ENCODE measurements at regions not wholly inside any gene's neighbourhood (a gene's known extent, or its start where the extent isn't known, plus 50 kb on each side); places are given as distances from the start of the nearest gene placed in this dataset.

DNA sequence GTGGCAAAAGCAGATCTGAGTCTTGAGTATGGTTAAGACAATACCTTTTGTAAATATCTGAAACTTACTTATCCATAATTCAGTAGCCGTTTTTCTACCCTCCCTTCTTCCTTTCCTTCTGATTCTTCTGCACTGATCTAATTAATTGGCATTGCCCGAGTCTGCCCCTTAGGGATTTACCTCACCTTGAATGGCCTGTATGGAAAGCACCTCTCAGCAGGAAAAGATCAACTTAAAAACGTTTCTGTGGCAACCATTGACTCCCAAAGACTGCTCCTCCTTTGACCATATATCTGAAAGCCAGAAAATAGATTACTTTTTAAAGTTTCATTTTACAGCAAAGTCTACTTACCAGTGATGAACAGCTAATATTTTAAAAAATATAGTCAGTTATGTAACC, 496.5 kb upstream of the LCORL start:
- TF ChIP-seq RARB (CRISPR knock-in tag; IDR thresholded peaks at IDR 0.05) (no peak), ZNF565 (CRISPR knock-in tag; conservative IDR thresholded peaks at IDR 0.05; ENCODE audit: low read depth) (no peak), TOX (CRISPR knock-in tag; IDR thresholded peaks at IDR 0.05; ENCODE audit: borderline replicate concordance) (no peak), TCF4 (CRISPR knock-in tag; IDR thresholded peaks at IDR 0.05; ENCODE audit: borderline replicate concordance) (no peak), ZNF70 (CRISPR knock-in tag; IDR thresholded peaks at IDR 0.05) (no peak), ARNTL (CRISPR knock-in tag; IDR thresholded peaks at IDR 0.05; ENCODE audit: borderline replicate concordance, low read depth) (no peak), PPARA (CRISPR knock-in tag; IDR thresholded peaks at IDR 0.05; ENCODE audit: borderline replicate concordance) (no peak), OSR1 (CRISPR knock-in tag; IDR thresholded peaks at IDR 0.05) (no peak), SNAI2 (CRISPR knock-in tag; IDR thresholded peaks at IDR 0.05) (no peak), ZC3H10 (CRISPR knock-in tag; IDR thresholded peaks at IDR 0.05) (no peak), BACH2 (CRISPR knock-in tag; IDR thresholded peaks at IDR 0.05; ENCODE audit: borderline replicate concordance) (no peak), ZFP3 (CRISPR knock-in tag; IDR thresholded peaks at IDR 0.05) (no peak), ESRRG (CRISPR knock-in tag; IDR thresholded peaks at IDR 0.05) (no peak), ZFP30 (CRISPR knock-in tag; IDR thresholded peaks at IDR 0.05) (no peak)
- TF ChIP-seq, protein P1, sequence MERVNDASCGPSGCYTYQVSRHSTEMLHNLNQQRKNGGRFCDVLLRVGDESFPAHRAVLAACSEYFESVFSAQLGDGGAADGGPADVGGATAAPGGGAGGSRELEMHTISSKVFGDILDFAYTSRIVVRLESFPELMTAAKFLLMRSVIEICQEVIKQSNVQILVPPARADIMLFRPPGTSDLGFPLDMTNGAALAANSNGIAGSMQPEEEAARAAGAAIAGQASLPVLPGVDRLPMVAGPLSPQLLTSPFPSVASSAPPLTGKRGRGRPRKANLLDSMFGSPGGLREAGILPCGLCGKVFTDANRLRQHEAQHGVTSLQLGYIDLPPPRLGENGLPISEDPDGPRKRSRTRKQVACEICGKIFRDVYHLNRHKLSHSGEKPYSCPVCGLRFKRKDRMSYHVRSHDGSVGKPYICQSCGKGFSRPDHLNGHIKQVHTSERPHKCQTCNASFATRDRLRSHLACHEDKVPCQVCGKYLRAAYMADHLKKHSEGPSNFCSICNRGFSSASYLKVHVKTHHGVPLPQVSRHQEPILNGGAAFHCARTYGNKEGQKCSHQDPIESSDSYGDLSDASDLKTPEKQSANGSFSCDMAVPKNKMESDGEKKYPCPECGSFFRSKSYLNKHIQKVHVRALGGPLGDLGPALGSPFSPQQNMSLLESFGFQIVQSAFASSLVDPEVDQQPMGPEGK (CRISPR knock-in tag; IDR thresholded peaks at IDR 0.05; ENCODE audit: borderline replicate concordance): no peak
- TF ChIP-seq, protein P2, sequence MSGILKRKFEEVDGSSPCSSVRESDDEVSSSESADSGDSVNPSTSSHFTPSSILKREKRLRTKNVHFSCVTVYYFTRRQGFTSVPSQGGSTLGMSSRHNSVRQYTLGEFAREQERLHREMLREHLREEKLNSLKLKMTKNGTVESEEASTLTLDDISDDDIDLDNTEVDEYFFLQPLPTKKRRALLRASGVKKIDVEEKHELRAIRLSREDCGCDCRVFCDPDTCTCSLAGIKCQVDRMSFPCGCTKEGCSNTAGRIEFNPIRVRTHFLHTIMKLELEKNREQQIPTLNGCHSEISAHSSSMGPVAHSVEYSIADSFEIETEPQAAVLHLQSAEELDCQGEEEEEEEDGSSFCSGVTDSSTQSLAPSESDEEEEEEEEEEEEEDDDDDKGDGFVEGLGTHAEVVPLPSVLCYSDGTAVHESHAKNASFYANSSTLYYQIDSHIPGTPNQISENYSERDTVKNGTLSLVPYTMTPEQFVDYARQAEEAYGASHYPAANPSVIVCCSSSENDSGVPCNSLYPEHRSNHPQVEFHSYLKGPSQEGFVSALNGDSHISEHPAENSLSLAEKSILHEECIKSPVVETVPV (CRISPR knock-in tag; IDR thresholded peaks at IDR 0.05): no peak
- TF ChIP-seq, protein P3, sequence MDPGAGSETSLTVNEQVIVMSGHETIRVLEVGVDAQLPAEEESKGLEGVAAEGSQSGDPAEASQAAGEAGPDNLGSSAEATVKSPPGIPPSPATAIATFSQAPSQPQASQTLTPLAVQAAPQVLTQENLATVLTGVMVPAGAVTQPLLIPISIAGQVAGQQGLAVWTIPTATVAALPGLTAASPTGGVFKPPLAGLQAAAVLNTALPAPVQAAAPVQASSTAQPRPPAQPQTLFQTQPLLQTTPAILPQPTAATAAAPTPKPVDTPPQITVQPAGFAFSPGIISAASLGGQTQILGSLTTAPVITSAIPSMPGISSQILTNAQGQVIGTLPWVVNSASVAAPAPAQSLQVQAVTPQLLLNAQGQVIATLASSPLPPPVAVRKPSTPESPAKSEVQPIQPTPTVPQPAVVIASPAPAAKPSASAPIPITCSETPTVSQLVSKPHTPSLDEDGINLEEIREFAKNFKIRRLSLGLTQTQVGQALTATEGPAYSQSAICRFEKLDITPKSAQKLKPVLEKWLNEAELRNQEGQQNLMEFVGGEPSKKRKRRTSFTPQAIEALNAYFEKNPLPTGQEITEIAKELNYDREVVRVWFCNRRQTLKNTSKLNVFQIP (CRISPR knock-in tag; IDR thresholded peaks at IDR 0.05; ENCODE audit: borderline replicate concordance, low read depth): no peak
- TF ChIP-seq, protein P4, sequence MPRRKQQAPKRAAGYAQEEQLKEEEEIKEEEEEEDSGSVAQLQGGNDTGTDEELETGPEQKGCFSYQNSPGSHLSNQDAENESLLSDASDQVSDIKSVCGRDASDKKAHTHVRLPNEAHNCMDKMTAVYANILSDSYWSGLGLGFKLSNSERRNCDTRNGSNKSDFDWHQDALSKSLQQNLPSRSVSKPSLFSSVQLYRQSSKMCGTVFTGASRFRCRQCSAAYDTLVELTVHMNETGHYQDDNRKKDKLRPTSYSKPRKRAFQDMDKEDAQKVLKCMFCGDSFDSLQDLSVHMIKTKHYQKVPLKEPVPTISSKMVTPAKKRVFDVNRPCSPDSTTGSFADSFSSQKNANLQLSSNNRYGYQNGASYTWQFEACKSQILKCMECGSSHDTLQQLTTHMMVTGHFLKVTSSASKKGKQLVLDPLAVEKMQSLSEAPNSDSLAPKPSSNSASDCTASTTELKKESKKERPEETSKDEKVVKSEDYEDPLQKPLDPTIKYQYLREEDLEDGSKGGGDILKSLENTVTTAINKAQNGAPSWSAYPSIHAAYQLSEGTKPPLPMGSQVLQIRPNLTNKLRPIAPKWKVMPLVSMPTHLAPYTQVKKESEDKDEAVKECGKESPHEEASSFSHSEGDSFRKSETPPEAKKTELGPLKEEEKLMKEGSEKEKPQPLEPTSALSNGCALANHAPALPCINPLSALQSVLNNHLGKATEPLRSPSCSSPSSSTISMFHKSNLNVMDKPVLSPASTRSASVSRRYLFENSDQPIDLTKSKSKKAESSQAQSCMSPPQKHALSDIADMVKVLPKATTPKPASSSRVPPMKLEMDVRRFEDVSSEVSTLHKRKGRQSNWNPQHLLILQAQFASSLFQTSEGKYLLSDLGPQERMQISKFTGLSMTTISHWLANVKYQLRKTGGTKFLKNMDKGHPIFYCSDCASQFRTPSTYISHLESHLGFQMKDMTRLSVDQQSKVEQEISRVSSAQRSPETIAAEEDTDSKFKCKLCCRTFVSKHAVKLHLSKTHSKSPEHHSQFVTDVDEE (CRISPR knock-in tag; IDR thresholded peaks at IDR 0.05): no peak
- TF ChIP-seq, protein P5, sequence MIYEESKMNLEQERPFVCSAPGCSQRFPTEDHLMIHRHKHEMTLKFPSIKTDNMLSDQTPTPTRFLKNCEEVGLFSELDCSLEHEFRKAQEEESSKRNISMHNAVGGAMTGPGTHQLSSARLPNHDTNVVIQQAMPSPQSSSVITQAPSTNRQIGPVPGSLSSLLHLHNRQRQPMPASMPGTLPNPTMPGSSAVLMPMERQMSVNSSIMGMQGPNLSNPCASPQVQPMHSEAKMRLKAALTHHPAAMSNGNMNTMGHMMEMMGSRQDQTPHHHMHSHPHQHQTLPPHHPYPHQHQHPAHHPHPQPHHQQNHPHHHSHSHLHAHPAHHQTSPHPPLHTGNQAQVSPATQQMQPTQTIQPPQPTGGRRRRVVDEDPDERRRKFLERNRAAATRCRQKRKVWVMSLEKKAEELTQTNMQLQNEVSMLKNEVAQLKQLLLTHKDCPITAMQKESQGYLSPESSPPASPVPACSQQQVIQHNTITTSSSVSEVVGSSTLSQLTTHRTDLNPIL (CRISPR knock-in tag; IDR thresholded peaks at IDR 0.05; ENCODE audit: low read depth): no peak
- ATAC-seq: no peak

DNA sequence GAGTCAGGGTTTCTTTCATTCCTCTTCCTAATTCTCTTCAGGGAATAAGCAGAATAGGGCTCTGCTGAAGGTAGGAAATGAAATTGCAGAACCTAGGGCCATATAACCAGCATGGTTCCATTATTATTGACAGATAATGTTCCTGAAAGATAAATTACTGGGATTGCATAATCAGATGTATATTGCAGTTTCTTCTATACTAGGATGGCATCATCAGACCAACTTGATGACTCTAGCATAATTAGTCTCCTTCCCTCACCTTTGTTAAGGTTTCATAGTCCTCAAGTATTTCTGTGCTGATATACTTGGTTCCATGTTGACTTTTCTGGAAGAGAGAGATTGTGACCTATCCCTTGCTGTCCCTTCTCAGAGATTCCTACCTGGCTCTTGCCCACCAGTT, 492.3 kb upstream of the LCORL start:
- no peak for ATAC-seq
- no peak for TF ChIP-seq PPARA (CRISPR knock-in tag; IDR thresholded peaks at IDR 0.05; ENCODE audit: borderline replicate concordance)
- TF ChIP-seq ARNTL (CRISPR knock-in tag; IDR thresholded peaks at IDR 0.05; ENCODE audit: borderline replicate concordance, low read depth): no peak
- TF ChIP-seq ZNF70 (CRISPR knock-in tag; IDR thresholded peaks at IDR 0.05): no peak
- TF ChIP-seq ISL1 (CRISPR knock-in tag; IDR thresholded peaks at IDR 0.05): no peak
- TF ChIP-seq TCF4 (CRISPR knock-in tag; IDR thresholded peaks at IDR 0.05; ENCODE audit: borderline replicate concordance): no peak
- TF ChIP-seq ZFP3 (CRISPR knock-in tag; IDR thresholded peaks at IDR 0.05): no peak
- no peak for TF ChIP-seq ZFP30 (CRISPR knock-in tag; IDR thresholded peaks at IDR 0.05)
- no peak for TF ChIP-seq SNAI2 (CRISPR knock-in tag; IDR thresholded peaks at IDR 0.05)
- no peak for TF ChIP-seq ZNF8 (CRISPR knock-in tag; IDR thresholded peaks at IDR 0.05)
- no peak for TF ChIP-seq GLIS3 (CRISPR knock-in tag; IDR thresholded peaks at IDR 0.05)
- no peak for TF ChIP-seq OSR1 (CRISPR knock-in tag; IDR thresholded peaks at IDR 0.05)
- TF ChIP-seq, protein P4 (CRISPR knock-in tag; IDR thresholded peaks at IDR 0.05): no peak
- TF ChIP-seq, protein P3 (CRISPR knock-in tag; IDR thresholded peaks at IDR 0.05; ENCODE audit: borderline replicate concordance, low read depth): no peak
- no peak for TF ChIP-seq ZNF565 (CRISPR knock-in tag; conservative IDR thresholded peaks at IDR 0.05; ENCODE audit: low read depth)
- no peak for TF ChIP-seq CSDC2 (CRISPR knock-in tag; IDR thresholded peaks at IDR 0.05)
- TF ChIP-seq, protein P2 (CRISPR knock-in tag; IDR thresholded peaks at IDR 0.05): no peak

Data from SK-N-SH treated with all-trans-retinoic acid at 6 μM for 48 hours (cell line).